NCI-H526 (cell line): ENCODE measurements at regions not wholly inside any gene's neighbourhood (a gene's known extent, or its start where the extent isn't known, plus 50 kb on each side); places are given as distances from the start of the nearest gene placed in this dataset.
"Not testable (repeated sequence)": the region's sequence is repeated elsewhere in the genome, so short reads cannot be mapped to it uniquely, and the experiment has no call there.

Experiments used
- DNase-seq, 2 experiments: peaks; one replicate each; lab custom pipeline; 2025; lab: John Stamatoyannopoulos, UW

GRCh38 chr5:32534041-32534440 lies 51.3 kb upstream of the SUB1 start:
- no peak for DNase-seq

DNA sequence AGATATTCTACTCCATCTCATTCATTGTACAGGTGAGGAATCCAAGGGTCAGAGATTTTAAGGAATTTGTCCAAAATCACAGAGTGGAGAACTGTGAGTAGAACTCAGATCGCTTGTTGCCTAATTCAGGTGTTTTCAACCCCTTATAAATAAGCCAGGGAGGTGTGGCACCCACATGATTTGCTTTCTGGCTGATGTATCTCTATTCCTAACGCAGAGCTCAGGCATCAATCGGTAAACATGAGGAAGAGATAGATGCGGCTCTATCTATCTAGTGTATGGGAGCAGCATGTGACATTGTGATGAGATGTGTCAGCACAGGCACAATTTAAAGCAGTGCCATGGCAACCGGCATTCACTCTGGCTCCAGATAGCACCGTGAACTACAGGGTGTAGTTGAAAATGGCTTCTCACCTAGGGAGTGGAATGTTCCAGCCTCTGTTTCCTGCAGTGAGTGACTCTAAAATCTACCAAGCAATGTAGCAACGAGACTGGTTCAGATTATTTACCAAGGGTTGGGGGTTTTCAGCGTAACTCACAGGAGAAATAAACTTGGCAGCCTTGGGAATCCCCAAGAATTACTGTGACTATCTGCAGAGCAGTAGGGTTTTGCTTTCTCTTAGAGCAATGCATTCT lies 53.4 kb upstream of the SUB1 start:
- DNase-seq = peak; percentile 21 to 53

DNA sequence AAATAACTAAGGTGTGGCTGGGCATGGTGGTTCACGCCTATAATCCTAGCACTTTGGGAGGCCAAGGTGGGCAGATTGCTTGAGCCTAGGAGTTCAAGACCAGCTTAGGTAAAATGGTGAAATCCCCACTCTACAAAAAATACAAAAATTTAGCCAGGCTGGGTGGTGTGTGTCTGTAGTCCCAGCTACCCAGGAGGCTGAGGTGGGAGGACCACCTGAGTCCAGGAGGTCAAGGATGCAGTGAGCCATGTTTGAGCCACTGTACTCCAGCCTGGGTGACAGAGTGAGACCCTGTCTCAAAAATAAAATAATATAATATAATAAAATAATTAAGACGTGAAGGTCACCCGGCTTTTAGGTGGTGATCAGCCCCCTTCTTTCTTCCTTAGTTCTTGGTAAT lies 58.0 kb upstream of the SUB1 start:
- DNase-seq = not testable (repeated sequence)

- DNase-seq = no peak
These were observed 58.5 kb upstream of the SUB1 start for GRCh38 chr5:32526810-32527209.

- DNase-seq = no peak
These were observed 61.7 kb upstream of the SUB1 start for GRCh38 chr5:32523625-32524024.

- DNase-seq = no peak
These were observed 62.8 kb upstream of the SUB1 start for GRCh38 chr5:32522429-32523143.

- no peak for DNase-seq
These were observed 63.9 kb upstream of the SUB1 start for GRCh38 chr5:32521481-32521880.

- DNase-seq = no peak
These were observed 64.4 kb upstream of the SUB1 start for GRCh38 chr5:32520972-32521371.

DNA sequence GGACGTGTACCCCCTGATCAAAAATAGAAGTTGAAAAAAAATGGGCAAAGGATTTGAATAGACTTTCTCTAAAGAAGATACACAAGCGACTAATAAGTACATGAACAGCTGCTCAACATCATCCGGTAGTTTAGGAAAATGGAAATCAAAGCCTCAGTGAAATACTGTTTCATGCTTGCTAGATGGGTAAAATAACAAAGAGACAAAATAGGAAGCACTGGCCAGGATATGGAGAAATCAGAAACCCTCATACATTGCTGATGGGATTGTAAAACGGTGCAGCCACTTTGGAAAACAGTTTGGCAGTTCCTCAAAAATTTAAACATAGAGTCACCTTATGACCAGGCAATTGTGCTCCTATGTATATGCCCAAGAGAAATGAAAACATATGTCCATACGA lies 65.0 kb upstream of the SUB1 start:
- DNase-seq = no peak

DNA sequence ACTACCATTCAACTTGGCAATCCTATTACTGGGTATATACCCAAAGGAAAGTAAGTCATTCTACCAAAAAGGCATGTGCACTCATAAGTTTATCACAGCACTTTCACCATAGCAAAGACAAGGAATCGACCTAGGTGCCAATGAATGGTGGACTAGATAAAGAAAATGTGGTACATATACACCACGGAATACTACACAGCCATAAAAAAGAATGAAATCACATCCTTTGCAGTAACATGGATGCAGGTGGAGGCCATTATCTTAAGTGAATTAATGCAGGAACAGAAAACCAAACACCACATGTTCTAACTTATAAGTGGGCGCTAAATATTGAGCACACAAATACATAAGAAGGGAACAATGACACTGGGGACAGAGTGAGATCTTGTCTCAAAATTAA lies 65.8 kb upstream of the SUB1 start:
- no peak for DNase-seq

- no peak for DNase-seq
These were observed 70.3 kb upstream of the ZFR start for GRCh38 chr5:32514806-32515205.

- no peak for DNase-seq
These were observed 68.4 kb upstream of the ZFR start for GRCh38 chr5:32512926-32513325.

DNA sequence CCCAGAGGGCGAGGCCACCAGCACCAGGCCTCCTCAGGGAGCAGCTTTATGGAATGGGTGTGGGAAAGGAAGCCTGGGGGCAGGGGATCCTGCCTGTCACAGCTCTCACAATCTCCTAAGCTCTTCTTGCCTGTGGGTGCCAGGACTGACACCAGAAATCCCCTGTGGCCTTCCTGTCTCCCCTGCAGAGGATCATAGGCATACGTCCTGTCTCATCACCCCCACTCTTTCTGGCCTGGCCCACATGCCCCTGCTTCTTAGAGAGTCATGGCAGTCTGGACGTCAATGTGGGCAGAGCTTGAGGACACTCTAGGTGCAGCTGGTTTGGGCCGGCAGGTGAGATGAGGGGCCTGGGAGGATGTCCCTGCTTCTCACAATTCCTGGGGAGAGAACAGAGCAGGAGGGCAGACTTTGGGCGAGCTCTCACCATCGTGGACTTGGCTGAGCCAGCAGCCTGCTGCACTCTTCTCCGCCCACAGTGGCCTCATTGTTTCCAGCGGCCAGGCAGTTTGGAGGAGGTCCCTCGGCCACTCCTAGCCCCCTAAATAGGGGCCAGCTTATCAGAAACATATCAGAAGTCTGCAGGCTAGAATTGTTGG lies 67.3 kb upstream of the ZFR start:
- peak in 1 of 2 experiments; percentile 33 for DNase-seq

GRCh38 chr5:32510860-32511259 lies 66.3 kb upstream of the ZFR start:
- DNase-seq = no peak

DNA sequence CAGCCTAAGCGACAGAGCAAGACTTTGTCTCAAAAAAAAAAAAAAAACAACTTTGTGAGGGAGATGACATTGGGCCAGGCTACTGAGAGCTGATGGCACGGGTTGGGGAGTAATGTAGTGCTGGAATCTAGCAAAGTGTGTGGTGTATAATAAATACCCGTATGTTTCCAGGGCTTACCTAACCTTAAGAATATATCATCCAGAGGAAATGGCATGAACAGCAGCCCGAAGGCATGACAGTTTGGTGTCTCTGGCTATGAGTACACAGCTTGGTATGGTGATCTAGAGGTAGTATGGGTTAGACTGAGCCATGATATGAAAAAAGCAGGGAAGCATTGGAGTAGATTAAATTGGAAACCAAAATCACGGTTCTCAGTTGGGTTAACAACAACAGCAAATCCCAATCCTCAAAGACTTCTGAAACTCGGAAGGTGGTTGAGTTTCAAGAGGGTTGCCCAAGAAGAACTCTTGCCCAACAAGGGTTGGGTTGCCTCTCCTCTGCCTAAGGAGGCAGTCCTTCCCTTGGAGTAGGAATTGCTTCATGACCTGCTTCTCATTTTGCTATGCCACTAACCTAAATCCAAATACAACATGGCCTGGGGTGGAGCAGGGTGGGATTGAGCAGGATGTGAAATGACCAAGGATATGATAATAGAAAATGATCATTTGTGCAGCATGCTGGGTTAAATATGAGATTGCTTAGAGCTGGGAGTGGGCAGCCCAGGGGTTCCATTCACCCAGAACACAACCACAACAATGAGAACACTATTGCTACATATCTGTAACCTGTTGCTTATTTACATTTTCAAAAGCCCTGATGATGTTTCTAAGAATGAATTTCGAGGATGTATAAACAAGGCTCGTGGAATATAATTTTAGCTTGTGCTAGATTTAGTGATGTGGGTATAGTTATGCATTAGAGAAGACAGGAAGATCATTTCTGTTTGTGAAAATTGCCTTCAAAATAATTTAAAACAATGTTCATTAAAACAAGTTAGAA lies 64.6 kb upstream of the ZFR start:
- no peak for DNase-seq

DNA sequence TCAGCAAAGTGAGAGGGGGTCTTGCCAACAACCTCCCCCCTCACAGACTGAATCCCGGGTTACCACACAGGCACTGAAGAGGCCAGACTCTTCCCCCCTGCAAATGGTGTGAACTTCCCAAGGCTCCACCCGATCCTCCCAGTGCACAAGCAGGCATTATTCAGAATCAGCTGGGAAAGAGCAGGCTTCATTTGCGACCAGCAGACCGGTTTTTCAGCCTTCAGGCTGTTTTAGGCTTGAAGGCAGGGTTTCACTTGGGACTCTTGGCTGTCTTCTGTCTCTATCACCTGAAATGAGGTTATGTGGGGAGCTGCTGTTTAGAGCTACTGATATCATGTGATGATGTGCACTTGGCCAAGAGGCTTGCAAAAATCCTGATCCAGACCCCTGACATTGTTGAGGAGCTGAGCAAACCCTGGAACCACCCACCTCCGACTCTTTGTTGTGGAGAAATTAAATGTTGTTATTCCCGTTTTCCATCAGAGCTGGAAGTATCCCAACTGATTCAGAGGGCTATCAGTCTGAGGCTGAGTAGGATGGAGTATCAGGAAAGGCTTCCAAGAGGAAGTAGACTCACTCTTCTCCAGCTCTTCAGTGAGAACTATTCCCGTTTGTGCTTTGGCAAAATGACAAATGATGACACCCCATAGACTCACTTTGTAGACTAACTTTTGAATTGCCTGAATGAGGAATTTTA lies 63.3 kb upstream of the ZFR start:
- DNase-seq = no peak

DNA sequence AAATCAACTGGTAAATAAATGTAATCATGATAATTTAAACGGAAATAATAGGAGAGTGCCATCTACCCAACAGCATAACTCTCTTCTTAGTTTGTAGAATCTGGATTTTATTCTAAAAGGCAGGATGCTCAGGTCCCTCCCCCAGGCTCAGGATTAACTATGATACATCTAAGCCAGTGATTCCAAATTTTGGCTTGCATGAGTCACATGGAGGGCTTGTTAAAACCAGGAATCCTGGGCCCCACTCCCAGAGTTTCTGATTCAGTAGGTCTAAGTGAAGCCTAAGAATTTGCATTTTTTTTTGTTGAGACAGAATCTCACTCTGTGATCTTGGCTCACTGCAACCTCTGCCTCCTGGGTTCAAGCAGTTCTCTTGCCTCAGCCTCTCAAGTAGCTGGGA lies 62.3 kb upstream of the ZFR start:
- no peak for DNase-seq

- DNase-seq = no peak
These were observed 61.7 kb upstream of the ZFR start for GRCh38 chr5:32506201-32506661.

- DNase-seq = no peak
These were observed 61.2 kb upstream of the ZFR start for GRCh38 chr5:32505756-32506155.

GRCh38 chr5:32504989-32505596 lies 60.6 kb upstream of the ZFR start:
- peak in 1 of 2 experiments; percentile 82 for DNase-seq
